H9 (cell line): ENCODE measurements at regions not wholly inside any gene's neighbourhood (a gene's known extent, or its start where the extent isn't known, plus 50 kb on each side); places are given as distances from the start of the nearest gene placed in this dataset.

ENCODE experiments used
- DNase-seq: peaks from one replicate; pipeline ENCODE4 v3.0.0-alpha.2; 2017
- H2AFZ ChIP-seq: one replicate; pipeline ENCODE4 v1.6.1; 2013; ENCODE audit warnings: mild to moderate bottlenecking, low read length, control low read depth, moderate library complexity
- H2AK5ac ChIP-seq: 2 replicates; pipeline ENCODE4 v1.6.1; 2013; ENCODE audit warnings: low read length, control low read depth, mixed read lengths; ENCODE audit not compliant: insufficient read length
- H2BK120ac ChIP-seq: one replicate; pipeline ENCODE4 v1.6.1; 2013; ENCODE audit warnings: low read depth, mild to moderate bottlenecking, low read length, control low read depth, inconsistent platforms; ENCODE audit not compliant: poor library complexity, severe bottlenecking
- H2BK12ac ChIP-seq: 2 replicates; pipeline ENCODE4 v1.6.1; 2013; ENCODE audit warnings: low read length, control low read depth, mixed read lengths, low read depth; ENCODE audit not compliant: insufficient read length
- H2BK15ac ChIP-seq: 2 replicates; pipeline ENCODE4 v1.6.1; 2013; ENCODE audit warnings: low read depth, low read length, control low read depth
- H2BK20ac ChIP-seq: one replicate; pipeline ENCODE4 v1.6.1; 2013; ENCODE audit warnings: low read depth, mild to moderate bottlenecking, low read length, control low read depth, inconsistent platforms; ENCODE audit not compliant: poor library complexity, severe bottlenecking
- H2BK5ac ChIP-seq: 2 replicates; pipeline ENCODE4 v1.6.1; 2013; ENCODE audit warnings: low read length, control low read depth, mixed read lengths; ENCODE audit not compliant: insufficient read length
- H3K14ac ChIP-seq: 2 replicates; pipeline ENCODE4 v1.6.1; 2013; ENCODE audit warnings: low read length, control low read depth; ENCODE audit not compliant: insufficient read depth
- H3K18ac ChIP-seq: 2 replicates; pipeline ENCODE4 v1.6.1; 2013; ENCODE audit warnings: low read depth, mild to moderate bottlenecking, mixed read lengths, low read length, control low read depth; ENCODE audit not compliant: insufficient read length
- H3K23ac ChIP-seq: 2 replicates; pipeline ENCODE4 v1.6.1; 2013; ENCODE audit warnings: low read length, control low read depth, mixed read lengths, low read depth; ENCODE audit not compliant: insufficient read length
- H3K23me2 ChIP-seq: 2 replicates; pipeline ENCODE4 v1.6.1; 2013; ENCODE audit warnings: low read depth, mild to moderate bottlenecking, mixed read lengths, low read length, control low read depth; ENCODE audit not compliant: insufficient read length, poor library complexity, severe bottlenecking
- H3K27ac ChIP-seq: 2 replicates; pipeline ENCODE4 v1.5.1; 2013; ENCODE audit warnings: low read length, control low read depth, mixed read lengths, low read depth; ENCODE audit not compliant: insufficient read length
- H3K27me3 ChIP-seq: 2 replicates; pipeline ENCODE4 v1.6.1; 2013; ENCODE audit warnings: low read length, control low read depth, inconsistent platforms; ENCODE audit not compliant: insufficient read depth
- H3K4ac ChIP-seq: 2 replicates; pipeline ENCODE4 v1.6.1; 2013; ENCODE audit warnings: low read depth, mild to moderate bottlenecking, control low read depth, inconsistent platforms, low read length, moderate library complexity
- H3K4me1 ChIP-seq: 2 replicates; pipeline ENCODE4 v1.6.1; 2013; ENCODE audit warnings: low read length, control low read depth, inconsistent platforms; ENCODE audit not compliant: insufficient read depth
- H3K4me2 ChIP-seq: 2 replicates; pipeline ENCODE4 v1.6.1; 2013; ENCODE audit warnings: low read length, control low read depth, mixed read lengths; ENCODE audit not compliant: insufficient read length, insufficient read depth
- H3K56ac ChIP-seq: 2 replicates; pipeline ENCODE4 v1.6.1; 2013; ENCODE audit warnings: low read depth, mild to moderate bottlenecking, mixed read lengths, low read length, control low read depth; ENCODE audit not compliant: insufficient read length
- H3K79me1 ChIP-seq: 2 replicates; pipeline ENCODE4 v1.6.1; 2013; ENCODE audit warnings: low read depth, mild to moderate bottlenecking, moderate library complexity, low read length, control low read depth, inconsistent platforms; ENCODE audit not compliant: insufficient read depth, poor library complexity, severe bottlenecking
- H3K79me2 ChIP-seq: 2 replicates; pipeline ENCODE4 v1.6.1; 2013; ENCODE audit warnings: low read length, control low read depth, inconsistent platforms; ENCODE audit not compliant: insufficient read depth
- H3K9ac ChIP-seq: 2 replicates; pipeline ENCODE4 v1.6.1; 2013; ENCODE audit warnings: low read length, control low read depth, mixed read lengths; ENCODE audit not compliant: insufficient read length; ENCODE audit errors: extremely low read depth
- H3K9me3 ChIP-seq: one replicate; pipeline ENCODE4 v1.6.1; 2013; ENCODE audit warnings: low read depth, low read length, inconsistent platforms; ENCODE audit not compliant: control insufficient read depth
- H3T11ph ChIP-seq: one replicate; pipeline ENCODE4 v1.6.1; 2013; ENCODE audit warnings: mild to moderate bottlenecking, low read length, control low read depth, inconsistent platforms
- H4K20me1 ChIP-seq: one replicate; pipeline ENCODE4 v1.6.1; 2013; ENCODE audit not compliant: control insufficient read depth, insufficient read length, insufficient read depth
- H4K5ac ChIP-seq: 2 replicates; pipeline ENCODE4 v1.6.1; 2013; ENCODE audit warnings: low read depth, mild to moderate bottlenecking, mixed read lengths, low read length, control low read depth; ENCODE audit not compliant: insufficient read length
- H4K8ac ChIP-seq: replicated peaks from 2 replicates; pipeline ENCODE4 v1.6.1; 2013; ENCODE audit warnings: low read length, control low read depth, mixed read lengths, low read depth; ENCODE audit not compliant: insufficient read length
- H4K91ac ChIP-seq: 2 replicates; pipeline ENCODE4 v1.6.1; 2013; ENCODE audit warnings: low read depth, mild to moderate bottlenecking, moderate library complexity, mixed read lengths, low read length, control low read depth; ENCODE audit not compliant: insufficient read length
- H3K27ac Mint-ChIP-seq, 3 experiments: 2 replicates in 2 of 3; 3 replicates in 1 of 3; pipeline ENCODE4 v1.8.0; 2020 to 2021; ENCODE audit warnings: mixed read lengths in 3 of 3, mild to moderate bottlenecking in 1 of 3, moderate library complexity in 1 of 3
- H3K27me3 Mint-ChIP-seq: 2 replicates; pipeline ENCODE4 v1.8.0; 2021; ENCODE audit warnings: low read depth, mild to moderate bottlenecking, moderate library complexity, mixed read lengths
- H3K36me3 Mint-ChIP-seq, 3 experiments: 2 replicates in 2 of 3; 3 replicates in 1 of 3; pipeline ENCODE4 v1.8.0; 2020 to 2021; ENCODE audit warnings: low read depth in 3 of 3, mixed read lengths in 3 of 3; ENCODE audit not compliant: insufficient read depth in 1 of 3
- H3K4me1 Mint-ChIP-seq, 2 experiments: 2 replicates each; pipeline ENCODE4 v1.8.0; 2020; ENCODE audit warnings: mixed read lengths in 2 of 2
- H3K4me3 Mint-ChIP-seq, 2 experiments: 2 replicates in 1 of 2; 3 replicates in 1 of 2; pipeline ENCODE4 v1.8.0; 2020 to 2021; ENCODE audit warnings: mild to moderate bottlenecking in 2 of 2, mixed read lengths in 2 of 2, moderate library complexity in 1 of 2
- H3K9me3 Mint-ChIP-seq, 2 experiments: 2 replicates in 1 of 2; 3 replicates in 1 of 2; pipeline ENCODE4 v1.8.0; 2020; ENCODE audit warnings: mild to moderate bottlenecking in 2 of 2, mixed read lengths in 2 of 2, moderate library complexity in 1 of 2
- WGBS: extraction: QIAGEN DNeasy Blood & Tissue Kit; methylation state at CpG from one replicate; pipeline ENCODE4 v1.1.7; 2013; ENCODE audit warnings: missing lambda C conversion rate, low lambda C conversion rate, mixed read lengths; ENCODE audit not compliant: insufficient read length; ENCODE audit errors: extremely low coverage; 5-methylcytosine and 5-hydroxymethylcytosine counted together
- TF ChIP-seq, protein P1 (sequence below): fragments of 200-600 bp; sonication (generic); conservative IDR thresholded peaks from 3 replicates; pipeline ENCODE4 v1.8.0; 2021; ENCODE audit warnings: antibody characterized with exemption, mild to moderate bottlenecking

DNA sequence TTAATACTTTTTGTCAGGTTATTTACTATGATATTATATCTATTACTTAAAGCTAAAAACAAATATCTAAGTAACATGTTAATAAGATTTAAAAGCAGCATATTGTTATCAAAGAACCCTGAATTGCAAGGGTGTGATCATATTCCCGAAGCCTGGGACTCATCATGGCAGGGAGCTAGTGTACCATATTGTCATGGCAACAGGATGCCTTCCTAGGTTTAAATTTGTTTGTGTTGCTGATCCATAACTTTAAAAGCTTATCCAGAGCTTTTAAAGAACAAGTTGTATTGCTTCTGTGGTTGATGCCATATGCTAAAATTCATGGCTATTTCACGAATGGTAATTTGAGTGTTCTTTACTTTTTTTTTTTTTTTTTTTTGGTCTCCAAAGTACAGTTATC, 500.5 kb downstream of the NAV3 start:
- H3K27ac ChIP-seq = no peak overlapping the region
- no peaks in the 10 kb centered on the region for H3K23me2 ChIP-seq
- Mint-ChIP-seq H3K4me3 (no peak overlapping the region), H3K27me3 (no peaks in the 10 kb centered on the region), H3K9me3 (no peaks in the 10 kb centered on the region), H3K4me1 (peaks cover 0 to 3% of the 10 kb centered on the region in 2 experiments; a peak in 2 of 4 replicates), H3K27ac (no peak overlapping the region), H3K36me3 (no peaks in the 10 kb centered on the region)
- no peak overlapping the region for H3K4ac ChIP-seq
- H4K20me1 ChIP-seq = no peaks in the 10 kb centered on the region
- H4K5ac ChIP-seq = no peak overlapping the region
- H2BK20ac ChIP-seq = no peak overlapping the region
- no peak overlapping the region for H3K9ac ChIP-seq
- no peaks in the 10 kb centered on the region for H3K79me1 ChIP-seq
- no peak overlapping the region for H2AFZ ChIP-seq
- no peak overlapping the region for H3K18ac ChIP-seq
- no peak overlapping the region for H2BK5ac ChIP-seq
- no CpG with 5 or more reads among the region's 2 CpGs for WGBS
- H3T11ph ChIP-seq = no peak overlapping the region
- H2AK5ac ChIP-seq = no peak overlapping the region
- H2BK12ac ChIP-seq = no peak overlapping the region
- H2BK15ac ChIP-seq = no peak overlapping the region
- H3K56ac ChIP-seq = no peak overlapping the region
- no peaks in the 10 kb centered on the region for H3K79me2 ChIP-seq
- no peak overlapping the region for H4K8ac ChIP-seq
- H3K23ac ChIP-seq = no peak overlapping the region
- no peak overlapping the region for H2BK120ac ChIP-seq
- H3K4me2 ChIP-seq = no peak overlapping the region
- H3K14ac ChIP-seq = no peak overlapping the region
- no peaks in the 10 kb centered on the region for H3K27me3 ChIP-seq
- TF ChIP-seq, protein P1, sequence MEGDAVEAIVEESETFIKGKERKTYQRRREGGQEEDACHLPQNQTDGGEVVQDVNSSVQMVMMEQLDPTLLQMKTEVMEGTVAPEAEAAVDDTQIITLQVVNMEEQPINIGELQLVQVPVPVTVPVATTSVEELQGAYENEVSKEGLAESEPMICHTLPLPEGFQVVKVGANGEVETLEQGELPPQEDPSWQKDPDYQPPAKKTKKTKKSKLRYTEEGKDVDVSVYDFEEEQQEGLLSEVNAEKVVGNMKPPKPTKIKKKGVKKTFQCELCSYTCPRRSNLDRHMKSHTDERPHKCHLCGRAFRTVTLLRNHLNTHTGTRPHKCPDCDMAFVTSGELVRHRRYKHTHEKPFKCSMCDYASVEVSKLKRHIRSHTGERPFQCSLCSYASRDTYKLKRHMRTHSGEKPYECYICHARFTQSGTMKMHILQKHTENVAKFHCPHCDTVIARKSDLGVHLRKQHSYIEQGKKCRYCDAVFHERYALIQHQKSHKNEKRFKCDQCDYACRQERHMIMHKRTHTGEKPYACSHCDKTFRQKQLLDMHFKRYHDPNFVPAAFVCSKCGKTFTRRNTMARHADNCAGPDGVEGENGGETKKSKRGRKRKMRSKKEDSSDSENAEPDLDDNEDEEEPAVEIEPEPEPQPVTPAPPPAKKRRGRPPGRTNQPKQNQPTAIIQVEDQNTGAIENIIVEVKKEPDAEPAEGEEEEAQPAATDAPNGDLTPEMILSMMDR = no peak
- H3K9me3 ChIP-seq = no peaks in the 10 kb centered on the region
- H4K91ac ChIP-seq = no peak overlapping the region
- H3K4me1 ChIP-seq = no peaks in the 10 kb centered on the region; the same call in 1 of the 2 replicates
- no peak for DNase-seq
